CD4-positive, alpha-beta memory T cell (primary cell): ENCODE measurements at regions not wholly inside any gene's neighbourhood (a gene's known extent, or its start where the extent isn't known, plus 50 kb on each side); places are given as distances from the start of the nearest gene placed in this dataset.

Experiments used
- CTCF ChIA-PET: fragments of 350-600 bp; sonication (Branson Sonifier 250); formaldehyde crosslinking; loops from one replicate; lab custom pipeline; 2021; ENCODE audit warnings: inconsistent platforms; ENCODE audit not compliant: partially characterized antibody; lab: Charles Lee
- POLR2A ChIA-PET: fragments of 350-600 bp; sonication (Branson Sonifier 250); formaldehyde crosslinking; loops from one replicate; lab custom pipeline; 2021; ENCODE audit not compliant: partially characterized antibody; lab: Charles Lee
- DNase-seq, 5 donors: peaks; one replicate each; pipeline versions ENCODE4 v3.0.0 to v3.0.0-alpha.2; 2020 to 2022; ENCODE audit warnings: mixed read lengths in 1 of 5
- H3K27ac ChIP-seq: one replicate; pipeline ENCODE4 v1.7.0; 2013; ENCODE audit warnings: low read depth, low read length
- H3K27me3 ChIP-seq: 2 replicates; pipeline ENCODE4 v1.7.0; 2013; ENCODE audit warnings: mild to moderate bottlenecking, low read length, moderate library complexity; ENCODE audit not compliant: insufficient read depth
- H3K36me3 ChIP-seq: 2 replicates; pipeline ENCODE4 v1.7.0; 2013; ENCODE audit warnings: mild to moderate bottlenecking, low read length, moderate library complexity; ENCODE audit not compliant: insufficient read depth
- H3K4me1 ChIP-seq: 2 replicates; pipeline ENCODE4 v1.7.0; 2013; ENCODE audit warnings: mild to moderate bottlenecking, low read length, moderate library complexity; ENCODE audit not compliant: insufficient read depth
- H3K4me3 ChIP-seq, 2 donors: one replicate each; pipeline ENCODE4 v1.7.0; 2013; ENCODE audit warnings: low read length in 2 of 2, mild to moderate bottlenecking in 1 of 2
- H3K9me3 ChIP-seq, 2 donors: one replicate each; pipeline ENCODE4 v1.7.0; 2013; ENCODE audit warnings: low read length in 2 of 2, control low read depth in 1 of 2; ENCODE audit not compliant: control insufficient read depth in 1 of 2
- H3K27ac Mint-ChIP-seq, 7 donors: one replicate each; pipeline ENCODE4 v1.8.0; 2020 to 2021; ENCODE audit warnings: mixed read lengths in 7 of 7, mild to moderate bottlenecking in 6 of 7, inconsistent platforms in 3 of 7, moderate library complexity in 3 of 7
- H3K27me3 Mint-ChIP-seq, 2 donors: one replicate each; pipeline ENCODE4 v1.8.0; 2020 to 2021; ENCODE audit warnings: mixed read lengths in 2 of 2
- H3K36me3 Mint-ChIP-seq, 2 donors: one replicate each; pipeline ENCODE4 v1.8.0; 2020 to 2021; ENCODE audit warnings: mixed read lengths in 2 of 2, inconsistent platforms in 1 of 2, mild to moderate bottlenecking in 1 of 2
- H3K4me1 Mint-ChIP-seq, 4 donors: one replicate each; pipeline ENCODE4 v1.8.0; 2020 to 2021; ENCODE audit warnings: mixed read lengths in 4 of 4, mild to moderate bottlenecking in 1 of 4
- H3K4me3 Mint-ChIP-seq, 8 donors: one replicate each; pipeline ENCODE4 v1.8.0; 2020 to 2021; ENCODE audit warnings: mixed read lengths in 8 of 8, mild to moderate bottlenecking in 7 of 8, moderate library complexity in 6 of 8, inconsistent platforms in 3 of 8
- H3K9me3 Mint-ChIP-seq, 8 donors: one replicate each; pipeline ENCODE4 v1.8.0; 2020 to 2021; ENCODE audit warnings: mixed read lengths in 8 of 8, mild to moderate bottlenecking in 5 of 8, inconsistent platforms in 3 of 8, moderate library complexity in 1 of 8
- intact Hi-C: fragments of 100-400 bp; cut with micrococcal nuclease; formaldehyde crosslinking; loops from one replicate; pipeline ENCODE4 v1.15.1; 2023

- Mint-ChIP-seq H3K27ac (peak overlapping the region in 1 of 7 donors; percentile 30), H3K4me3 (no peak overlapping the region), H3K9me3 (peaks cover 0 to 24% (median 15%) of the 10 kb centered on the region in 8 donors), H3K27me3 (peaks cover 1 to 8% of the 10 kb centered on the region in 2 donors), H3K36me3 (no peaks in the 10 kb centered on the region), H3K4me1 (no peaks in the 10 kb centered on the region)
- Histone ChIP-seq H3K9me3 (no peaks in the 10 kb centered on the region), H3K4me3 (no peak overlapping the region), H3K36me3 (no peaks in the 10 kb centered on the region), H3K27me3 (no peaks in the 10 kb centered on the region), H3K4me1 (no peaks in the 10 kb centered on the region), H3K27ac (no peak overlapping the region)
- POLR2A ChIA-PET: no interaction called here
- intact Hi-C loops: no loop called here
- CTCF ChIA-PET: no interaction called here
- no peak for DNase-seq
These were observed 184.0 kb upstream of the ADCY1 start for GRCh38 chr7:45390180-45390579.

- POLR2A ChIA-PET: no interaction called here
- Histone ChIP-seq H3K4me3 (no peak overlapping the region), H3K27me3 (no peaks in the 10 kb centered on the region), H3K27ac (no peak overlapping the region), H3K4me1 (no peaks in the 10 kb centered on the region), H3K36me3 (no peaks in the 10 kb centered on the region), H3K9me3 (no peaks in the 10 kb centered on the region)
- Mint-ChIP-seq H3K4me3 (no peak overlapping the region), H3K27me3 (peaks cover 0 to 4% of the 10 kb centered on the region in 2 donors), H3K9me3 (peaks cover 0 to 29% (median 16%) of the 10 kb centered on the region in 8 donors), H3K4me1 (no peaks in the 10 kb centered on the region), H3K27ac (no peak overlapping the region), H3K36me3 (no peaks in the 10 kb centered on the region)
- CTCF ChIA-PET: no interaction called here
- intact Hi-C loops: no loop called here
- no peak for DNase-seq
These were observed 183.4 kb upstream of the ADCY1 start for GRCh38 chr7:45390731-45391130.

- Histone ChIP-seq H3K27me3 (no peaks in the 10 kb centered on the region), H3K9me3 (no peaks in the 10 kb centered on the region), H3K4me3 (no peak overlapping the region), H3K36me3 (no peaks in the 10 kb centered on the region), H3K27ac (no peak overlapping the region), H3K4me1 (no peaks in the 10 kb centered on the region)
- Mint-ChIP-seq H3K36me3 (no peaks in the 10 kb centered on the region), H3K27me3 (no peaks in the 10 kb centered on the region), H3K4me3 (no peak overlapping the region), H3K27ac (no peak overlapping the region), H3K9me3 (peaks cover 0 to 34% (median 17%) of the 10 kb centered on the region in 8 donors), H3K4me1 (no peaks in the 10 kb centered on the region)
- intact Hi-C loops: no loop called here
- ChIA-PET POLR2A (no interaction called here), CTCF (no interaction called here)
- DNase-seq: no peak
These were observed 182.3 kb upstream of the ADCY1 start for GRCh38 chr7:45391618-45392451.

- ChIA-PET POLR2A (no interaction called here), CTCF (no interaction called here)
- Mint-ChIP-seq H3K4me1 (no peaks in the 10 kb centered on the region), H3K27me3 (peaks cover 0 to 4% of the 10 kb centered on the region in 2 donors), H3K9me3 (peaks cover 0 to 34% (median 17%) of the 10 kb centered on the region in 8 donors), H3K36me3 (no peaks in the 10 kb centered on the region), H3K27ac (no peak overlapping the region), H3K4me3 (no peak overlapping the region)
- intact Hi-C loops: no loop called here
- H3K4me3 ChIP-seq: no peak overlapping the region
- H3K9me3 ChIP-seq: no peaks in the 10 kb centered on the region
- no peak overlapping the region for H3K27ac ChIP-seq
- H3K4me1 ChIP-seq: no peaks in the 10 kb centered on the region
- no peaks in the 10 kb centered on the region for H3K36me3 ChIP-seq
- no peaks in the 10 kb centered on the region for H3K27me3 ChIP-seq
- DNase-seq: no peak
These were observed 180.0 kb upstream of the ADCY1 start for GRCh38 chr7:45394117-45394708.

- intact Hi-C loops: no loop called here
- no peaks in the 10 kb centered on the region for H3K9me3 ChIP-seq
- POLR2A ChIA-PET: no interaction called here
These were observed 175.1 kb upstream of the ADCY1 start for GRCh38 chr7:45399069-45399468.

GRCh38 chr7:45400680-45401079 is 173.5 kb upstream of the ADCY1 start:
- no peak overlapping the region for H3K27ac ChIP-seq
- no peak overlapping the region for H3K27ac Mint-ChIP-seq
- H3K9me3 Mint-ChIP-seq: peaks cover 0 to 16% (median 7%) of the 10 kb centered on the region in 8 donors
- H3K4me3 Mint-ChIP-seq: peak overlapping the region in 1 of 8 donors; percentile 34
- ChIA-PET CTCF (interaction anchor here (0.6 kb wide), 1 partner anchor 1047 kb away, joined by 3 read pairs; no protein-coding TSS in a partner anchor), POLR2A (no interaction called here)
- H3K4me3 ChIP-seq: no peak overlapping the region
- no peak for DNase-seq
- H3K27me3 ChIP-seq: no peaks in the 10 kb centered on the region
- H3K36me3 Mint-ChIP-seq: no peaks in the 10 kb centered on the region
- H3K27me3 Mint-ChIP-seq: peaks cover 6 to 7% of the 10 kb centered on the region in 2 donors
- intact Hi-C loops: no loop called here
- no peaks in the 10 kb centered on the region for H3K9me3 ChIP-seq
- H3K36me3 ChIP-seq: no peaks in the 10 kb centered on the region
- H3K4me1 Mint-ChIP-seq: no peaks in the 10 kb centered on the region
- no peaks in the 10 kb centered on the region for H3K4me1 ChIP-seq

More at GRCh38 chr7:45399069-45399468, 175.1 kb upstream of the ADCY1 start:
- H3K4me3 Mint-ChIP-seq: no peak overlapping the region
- H3K27ac ChIP-seq: no peak overlapping the region
- H3K27ac Mint-ChIP-seq: no peak overlapping the region
- no peak for DNase-seq
- peaks cover 3 to 7% of the 10 kb centered on the region in 2 donors for H3K27me3 Mint-ChIP-seq
- H3K4me1 Mint-ChIP-seq: no peaks in the 10 kb centered on the region
- H3K27me3 ChIP-seq: no peaks in the 10 kb centered on the region
- H3K4me3 ChIP-seq: no peak overlapping the region
- H3K4me1 ChIP-seq: no peaks in the 10 kb centered on the region
- H3K9me3 Mint-ChIP-seq: peaks cover 0 to 28% (median 18%) of the 10 kb centered on the region in 8 donors
- no peaks in the 10 kb centered on the region for H3K36me3 Mint-ChIP-seq
- H3K36me3 ChIP-seq: no peaks in the 10 kb centered on the region
- CTCF ChIA-PET: no interaction called here

- Mint-ChIP-seq H3K36me3 (no peaks in the 10 kb centered on the region), H3K9me3 (peaks cover 0 to 15% (median 5%) of the 10 kb centered on the region in 8 donors), H3K27me3 (peaks cover 7% of the 10 kb centered on the region in 2 donors), H3K4me3 (no peak overlapping the region), H3K4me1 (no peaks in the 10 kb centered on the region), H3K27ac (no peak overlapping the region)
- Histone ChIP-seq H3K4me3 (no peak overlapping the region), H3K9me3 (no peaks in the 10 kb centered on the region), H3K27me3 (no peaks in the 10 kb centered on the region), H3K27ac (no peak overlapping the region), H3K4me1 (no peaks in the 10 kb centered on the region), H3K36me3 (no peaks in the 10 kb centered on the region)
- no peak for DNase-seq
- intact Hi-C loops: no loop called here
- CTCF ChIA-PET: no interaction called here
- POLR2A ChIA-PET: no interaction called here
These were observed 173.0 kb upstream of the ADCY1 start for GRCh38 chr7:45401155-45401554.
